HepG2 (cell line): ENCODE measurements at regions not wholly inside any gene's neighbourhood (a gene's known extent, or its start where the extent isn't known, plus 50 kb on each side); places are given as distances from the start of the nearest gene placed in this dataset.

Experiments used
- ATM ChIP-seq: fragments of 450-650 bp; IDR thresholded peaks from 2 replicates; pipeline ENCODE4 v1.7.1; 2017; ENCODE audit warnings: mild to moderate bottlenecking, borderline replicate concordance
- CENPT ChIP-seq: sonication (generic); formaldehyde crosslinking; IDR thresholded peaks from 2 replicates; pipeline ENCODE4 v1.8.0; 2022; ENCODE audit warnings: low read depth, mild to moderate bottlenecking, moderate library complexity, missing genetic modification reagents
- FOXA3 ChIP-seq: IDR thresholded peaks from 2 replicates; pipeline ENCODE4 v1.6.1; 2016; ENCODE audit warnings: missing genetic modification reagents, missing compliant biosample characterization
- GFI1 ChIP-seq: sonication (generic); formaldehyde crosslinking; IDR thresholded peaks from 2 replicates; pipeline ENCODE4 v1.5.0; 2020; ENCODE audit warnings: missing genetic modification reagents, mild to moderate bottlenecking, borderline replicate concordance
- GPN1 ChIP-seq: sonication (generic); formaldehyde crosslinking; IDR thresholded peaks from 2 replicates; pipeline ENCODE4 v1.5.1; 2020; ENCODE audit warnings: missing genetic modification reagents, borderline replicate concordance
- HMGXB4 ChIP-seq, 2 experiments: sonication (generic) in 1 of 2; formaldehyde crosslinking in 1 of 2; IDR thresholded peaks; 2 replicates each; pipeline versions ENCODE4 v1.4.0 to v1.6.1; 2018 to 2020; ENCODE audit warnings: missing genetic modification reagents in 2 of 2, borderline replicate concordance in 1 of 2, low read depth in 1 of 2, mild to moderate bottlenecking in 1 of 2, missing biosample characterization in 1 of 2
- JARID2 ChIP-seq: sonication (generic); formaldehyde crosslinking; IDR thresholded peaks from 2 replicates; pipeline ENCODE4 v1.8.1; 2023; ENCODE audit warnings: missing genetic modification reagents, inconsistent platforms; ENCODE audit not compliant: insufficient replicate concordance
- KDM5A ChIP-seq: fragments of 200-600 bp; sonication (generic); IDR thresholded peaks from 2 replicates; pipeline ENCODE4 v1.7.0; 2018; ENCODE audit warnings: antibody characterized with exemption, mild to moderate bottlenecking, low read length, borderline replicate concordance
- POGZ ChIP-seq: sonication (generic); formaldehyde crosslinking; IDR thresholded peaks from 2 replicates; pipeline ENCODE4 v1.4.0; 2020; ENCODE audit warnings: mild to moderate bottlenecking, missing genetic modification reagents
- RARA ChIP-seq: IDR thresholded peaks from 2 replicates; pipeline ENCODE4 v1.6.1; 2016; ENCODE audit warnings: missing genetic modification reagents, missing compliant biosample characterization
- SETDB1 ChIP-seq: sonication (generic); formaldehyde crosslinking; IDR thresholded peaks from 2 replicates; pipeline ENCODE4 v1.5.1; 2020; ENCODE audit warnings: missing genetic modification reagents, mild to moderate bottlenecking, borderline replicate concordance
- SIN3A ChIP-seq: IDR thresholded peaks from 2 replicates; pipeline ENCODE4 v1.6.1; 2011; ENCODE audit warnings: low read depth, mild to moderate bottlenecking, control low read depth, low read length, borderline replicate concordance
- SRY ChIP-seq: sonication (generic); formaldehyde crosslinking; IDR thresholded peaks from 2 replicates; pipeline ENCODE4 v1.8.0; 2022; ENCODE audit warnings: mild to moderate bottlenecking, missing genetic modification reagents
- TAF15 ChIP-seq: fragments of 200-400 bp; formaldehyde crosslinking; IDR thresholded peaks from one replicate; pipeline ENCODE4 v1.6.1; 2018; ENCODE audit warnings: mild to moderate bottlenecking, low read depth, low read length; ENCODE audit not compliant: poor library complexity, severe bottlenecking
- TCF7L2 ChIP-seq: IDR thresholded peaks from 2 replicates; pipeline ENCODE4 v1.6.1; 2011; ENCODE audit warnings: mild to moderate bottlenecking, low read depth, low read length, moderate library complexity
- TEAD3 ChIP-seq: optimal IDR thresholded peaks from 2 replicates; pipeline ENCODE3; 2016; ENCODE audit warnings: borderline replicate concordance
- THAP11 ChIP-seq: IDR thresholded peaks from 2 replicates; pipeline ENCODE4 v1.6.1; 2016; ENCODE audit warnings: missing biosample characterization, missing genetic modification reagents
- ZKSCAN1 ChIP-seq: fragments of 150-350 bp; IDR thresholded peaks from 2 replicates; pipeline ENCODE4 v1.6.1; 2014; ENCODE audit warnings: low read length
- ZMYM2 ChIP-seq: sonication (generic); formaldehyde crosslinking; IDR thresholded peaks from 2 replicates; pipeline ENCODE4 v1.8.0; 2022; ENCODE audit warnings: mild to moderate bottlenecking, missing genetic modification reagents
- ZNF557 ChIP-seq: sonication (generic); formaldehyde crosslinking; IDR thresholded peaks from 2 replicates; pipeline ENCODE4 v1.4.0; 2020; ENCODE audit warnings: missing genetic modification reagents
- ZUFSP ChIP-seq: sonication (generic); formaldehyde crosslinking; IDR thresholded peaks from 2 replicates; pipeline ENCODE4 v1.9.0; 2021; ENCODE audit warnings: missing genetic modification reagents, mild to moderate bottlenecking, borderline replicate concordance
- TF ChIP-seq, protein P1 (sequence below): sonication (generic); formaldehyde crosslinking; IDR thresholded peaks from 2 replicates; pipeline ENCODE4 v1.4.0; 2020; ENCODE audit warnings: missing genetic modification reagents, borderline replicate concordance
- TF ChIP-seq, protein P2 (sequence below): sonication (generic); formaldehyde crosslinking; IDR thresholded peaks from 2 replicates; pipeline ENCODE4 v1.5.0; 2020; ENCODE audit warnings: missing genetic modification reagents

- no peak for TF ChIP-seq GPN1
- peak; percentile 25; the same call in 1 of the 2 replicates for TF ChIP-seq THAP11 (CRISPR knock-in tag)
- no peak for TF ChIP-seq ATM
- TF ChIP-seq ZUFSP (CRISPR knock-in tag), result no peak
- no peak for TF ChIP-seq SRY (CRISPR knock-in tag)
- 0 out of 2 replicates have a peak, but pooled peaks have one; percentile 17 for TF ChIP-seq FOXA3 (CRISPR knock-in tag)
- peak in 1 of 2 experiments; percentile 70; a peak in 2 of 4 replicates for TF ChIP-seq HMGXB4 (CRISPR knock-in tag; IDR thresholded peaks at IDR 0.05; ENCODE audit: borderline replicate concordance in 1 of 2, low read depth in 1 of 2)
- TF ChIP-seq CENPT, result no peak
- TF ChIP-seq ZNF557 (CRISPR knock-in tag), result no peak
- TF ChIP-seq SIN3A, result no peak
- no peak for TF ChIP-seq TCF7L2
- TF ChIP-seq GFI1 (CRISPR knock-in tag), result 0 out of 2 replicates have a peak, but pooled peaks have one; percentile 48
- TF ChIP-seq RARA (CRISPR knock-in tag), result 0 out of 2 replicates have a peak, but pooled peaks have one; percentile 8
- TF ChIP-seq, protein P1, sequence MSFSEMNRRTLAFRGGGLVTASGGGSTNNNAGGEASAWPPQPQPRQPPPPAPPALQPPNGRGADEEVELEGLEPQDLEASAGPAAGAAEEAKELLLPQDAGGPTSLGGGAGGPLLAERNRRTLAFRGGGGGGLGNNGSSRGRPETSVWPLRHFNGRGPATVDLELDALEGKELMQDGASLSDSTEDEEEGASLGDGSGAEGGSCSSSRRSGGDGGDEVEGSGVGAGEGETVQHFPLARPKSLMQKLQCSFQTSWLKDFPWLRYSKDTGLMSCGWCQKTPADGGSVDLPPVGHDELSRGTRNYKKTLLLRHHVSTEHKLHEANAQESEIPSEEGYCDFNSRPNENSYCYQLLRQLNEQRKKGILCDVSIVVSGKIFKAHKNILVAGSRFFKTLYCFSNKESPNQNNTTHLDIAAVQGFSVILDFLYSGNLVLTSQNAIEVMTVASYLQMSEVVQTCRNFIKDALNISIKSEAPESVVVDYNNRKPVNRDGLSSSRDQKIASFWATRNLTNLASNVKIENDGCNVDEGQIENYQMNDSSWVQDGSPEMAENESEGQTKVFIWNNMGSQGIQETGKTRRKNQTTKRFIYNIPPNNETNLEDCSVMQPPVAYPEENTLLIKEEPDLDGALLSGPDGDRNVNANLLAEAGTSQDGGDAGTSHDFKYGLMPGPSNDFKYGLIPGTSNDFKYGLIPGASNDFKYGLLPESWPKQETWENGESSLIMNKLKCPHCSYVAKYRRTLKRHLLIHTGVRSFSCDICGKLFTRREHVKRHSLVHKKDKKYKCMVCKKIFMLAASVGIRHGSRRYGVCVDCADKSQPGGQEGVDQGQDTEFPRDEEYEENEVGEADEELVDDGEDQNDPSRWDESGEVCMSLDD (CRISPR knock-in tag), result no peak
- no peak for TF ChIP-seq JARID2 (CRISPR knock-in tag)
- TF ChIP-seq KDM5A, result no peak
- no peak for TF ChIP-seq SETDB1 (CRISPR knock-in tag)
- TF ChIP-seq, protein P2, sequence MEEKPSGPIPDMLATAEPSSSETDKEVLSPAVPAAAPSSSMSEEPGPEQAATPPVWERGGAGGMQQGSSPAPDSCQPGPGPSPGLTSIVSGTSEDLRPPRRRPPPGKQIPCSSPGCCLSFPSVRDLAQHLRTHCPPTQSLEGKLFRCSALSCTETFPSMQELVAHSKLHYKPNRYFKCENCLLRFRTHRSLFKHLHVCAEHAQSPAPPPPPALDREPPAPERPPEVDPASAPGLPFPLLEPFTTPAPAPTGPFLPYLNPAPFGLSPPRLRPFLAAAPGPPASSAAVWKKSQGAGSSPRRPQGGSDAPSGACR (CRISPR knock-in tag), result no peak
- no peak for TF ChIP-seq ZKSCAN1
- TF ChIP-seq TEAD3 (CRISPR knock-in tag), result peak; percentile 66
- TF ChIP-seq TAF15, result no peak
- TF ChIP-seq ZMYM2 (CRISPR knock-in tag), result no peak
- 0 out of 2 replicates have a peak, but pooled peaks have one; percentile 38 for TF ChIP-seq POGZ (CRISPR knock-in tag)
These were observed 62.0 kb upstream of the RASAL2 start (continued) for GRCh38 chr1:178031856-178032320.
